ENCODE measurements at regions not wholly inside any gene's neighbourhood (a gene's known extent, or its start where the extent isn't known, plus 50 kb on each side); places are given as distances from the start of the nearest gene placed in this dataset.

DNA sequence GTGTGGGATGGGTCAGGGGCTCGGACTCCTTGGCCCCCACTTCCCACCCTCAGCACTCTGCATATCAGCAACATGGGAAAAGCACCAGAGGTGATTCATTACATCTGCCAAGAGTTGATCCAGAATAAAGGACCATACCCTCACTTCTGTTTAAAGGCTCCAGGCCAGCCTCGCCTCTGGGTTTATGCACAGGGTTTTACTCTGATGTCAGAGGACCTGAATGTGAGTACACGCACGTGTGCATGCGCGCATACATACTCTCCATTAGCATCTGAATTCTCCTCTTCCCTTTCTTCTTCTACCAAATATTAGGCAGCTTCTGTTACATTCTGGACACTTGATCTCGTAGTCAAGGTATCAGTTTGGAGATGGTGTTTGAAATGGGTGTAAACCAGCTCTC lies 114.7 kb upstream of the SPTLC3 start:
- H3K4me3 ChIP-seq (replicated peaks; ENCODE audit: low read depth, low read length): no peak overlapping the region
- DNase-seq (ENCODE audit: low read depth): no peak
- TF ChIP-seq, protein P1, sequence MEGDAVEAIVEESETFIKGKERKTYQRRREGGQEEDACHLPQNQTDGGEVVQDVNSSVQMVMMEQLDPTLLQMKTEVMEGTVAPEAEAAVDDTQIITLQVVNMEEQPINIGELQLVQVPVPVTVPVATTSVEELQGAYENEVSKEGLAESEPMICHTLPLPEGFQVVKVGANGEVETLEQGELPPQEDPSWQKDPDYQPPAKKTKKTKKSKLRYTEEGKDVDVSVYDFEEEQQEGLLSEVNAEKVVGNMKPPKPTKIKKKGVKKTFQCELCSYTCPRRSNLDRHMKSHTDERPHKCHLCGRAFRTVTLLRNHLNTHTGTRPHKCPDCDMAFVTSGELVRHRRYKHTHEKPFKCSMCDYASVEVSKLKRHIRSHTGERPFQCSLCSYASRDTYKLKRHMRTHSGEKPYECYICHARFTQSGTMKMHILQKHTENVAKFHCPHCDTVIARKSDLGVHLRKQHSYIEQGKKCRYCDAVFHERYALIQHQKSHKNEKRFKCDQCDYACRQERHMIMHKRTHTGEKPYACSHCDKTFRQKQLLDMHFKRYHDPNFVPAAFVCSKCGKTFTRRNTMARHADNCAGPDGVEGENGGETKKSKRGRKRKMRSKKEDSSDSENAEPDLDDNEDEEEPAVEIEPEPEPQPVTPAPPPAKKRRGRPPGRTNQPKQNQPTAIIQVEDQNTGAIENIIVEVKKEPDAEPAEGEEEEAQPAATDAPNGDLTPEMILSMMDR (IDR thresholded peaks at IDR 0.05; ENCODE audit: low read length, missing control alignments): no peak

DNA sequence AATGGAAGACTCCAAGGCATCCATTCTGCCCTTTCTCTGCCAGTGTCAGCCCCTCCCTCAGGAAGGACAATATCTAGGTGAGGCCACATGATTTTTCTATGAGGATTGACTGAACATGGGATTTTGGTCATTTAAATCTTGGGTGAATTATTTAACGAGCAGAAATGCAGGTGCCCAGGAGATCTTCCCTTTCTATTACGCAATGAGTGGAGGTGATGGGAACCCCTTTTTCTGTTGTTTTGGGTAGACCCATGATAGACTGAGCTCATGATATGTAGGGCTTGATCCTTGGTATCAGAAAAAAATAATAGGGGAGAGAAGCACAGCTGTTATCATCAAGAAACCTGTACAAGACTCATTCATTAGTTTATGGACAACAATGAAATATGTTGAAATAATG lies 112.6 kb upstream of the SPTLC3 start:
- TF ChIP-seq, protein P1 (IDR thresholded peaks at IDR 0.05; ENCODE audit: low read length, missing control alignments): no peak
- DNase-seq (ENCODE audit: low read depth): no peak
- H3K4me3 ChIP-seq (replicated peaks; ENCODE audit: low read depth, low read length): no peak overlapping the region

DNA sequence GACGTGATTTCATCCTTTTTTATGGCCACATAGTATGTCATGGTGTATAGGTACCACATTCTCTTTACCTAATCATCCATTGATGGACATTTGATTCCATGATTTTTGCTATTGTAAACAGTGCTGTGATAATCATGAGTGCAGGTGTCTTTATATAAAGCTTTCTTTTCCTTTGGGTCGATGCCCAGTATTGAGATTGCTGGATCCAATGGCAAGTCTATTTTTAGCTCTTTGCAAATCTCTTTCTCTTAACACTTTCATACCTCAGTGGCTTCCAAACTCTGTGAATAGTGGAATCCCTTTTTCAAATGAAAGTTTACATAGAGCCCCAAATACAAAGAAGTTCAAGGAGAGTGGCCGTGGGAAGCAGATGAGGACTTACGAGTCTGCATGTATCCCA lies 105.8 kb upstream of the SPTLC3 start:
- no peak overlapping the region for H3K4me3 ChIP-seq (replicated peaks; ENCODE audit: low read depth, low read length)
- DNase-seq (ENCODE audit: low read depth): no peak
- TF ChIP-seq, protein P1 (IDR thresholded peaks at IDR 0.05; ENCODE audit: low read length, missing control alignments): no peak

DNA sequence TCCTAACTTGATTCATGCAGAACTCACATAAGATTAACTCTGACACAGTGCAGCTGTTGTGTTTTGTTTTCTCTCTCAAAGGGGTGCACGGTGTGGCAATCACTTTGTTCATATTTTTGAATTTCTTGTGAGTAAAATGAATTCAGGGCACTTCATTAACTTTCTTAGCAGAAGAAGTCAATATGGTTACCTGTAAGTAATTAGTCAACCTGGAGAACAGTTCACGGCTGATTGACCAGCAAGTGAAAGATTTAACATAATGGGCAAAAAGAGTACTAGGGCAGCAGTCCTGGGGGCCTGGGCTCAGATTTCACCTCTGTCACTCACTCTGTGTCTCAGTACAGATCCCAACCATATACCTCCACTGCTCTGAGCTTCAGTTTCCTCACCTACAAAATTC lies 102.4 kb upstream of the SPTLC3 start:
- H3K4me3 ChIP-seq (replicated peaks; ENCODE audit: low read depth, low read length): no peak overlapping the region
- TF ChIP-seq, protein P1 (IDR thresholded peaks at IDR 0.05; ENCODE audit: low read length, missing control alignments): no peak
- no peak for DNase-seq (ENCODE audit: low read depth)

DNA sequence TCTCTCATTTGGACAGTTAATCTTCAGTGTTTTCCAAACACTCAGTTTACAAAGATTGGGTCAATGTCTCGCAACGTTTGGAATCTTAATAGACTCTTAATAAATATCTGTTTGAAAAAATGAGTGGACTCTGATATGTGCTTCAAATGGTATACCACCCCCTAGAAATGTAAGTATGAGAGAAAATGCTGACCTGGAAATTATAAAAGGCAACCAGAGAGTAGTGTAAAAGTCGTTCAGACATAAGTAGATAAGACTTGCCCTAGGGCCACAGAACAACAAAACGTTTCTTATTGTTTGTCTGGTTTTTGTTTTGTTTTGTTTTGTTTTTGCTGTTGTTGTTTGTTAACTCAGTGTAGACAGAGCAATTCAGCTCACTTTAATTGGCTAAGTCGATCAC lies 97.4 kb upstream of the SPTLC3 start:
- TF ChIP-seq, protein P1 (IDR thresholded peaks at IDR 0.05; ENCODE audit: low read length, missing control alignments): no peak
- H3K4me3 ChIP-seq (replicated peaks; ENCODE audit: low read depth, low read length): no peak overlapping the region
- no peak for DNase-seq (ENCODE audit: low read depth)

DNA sequence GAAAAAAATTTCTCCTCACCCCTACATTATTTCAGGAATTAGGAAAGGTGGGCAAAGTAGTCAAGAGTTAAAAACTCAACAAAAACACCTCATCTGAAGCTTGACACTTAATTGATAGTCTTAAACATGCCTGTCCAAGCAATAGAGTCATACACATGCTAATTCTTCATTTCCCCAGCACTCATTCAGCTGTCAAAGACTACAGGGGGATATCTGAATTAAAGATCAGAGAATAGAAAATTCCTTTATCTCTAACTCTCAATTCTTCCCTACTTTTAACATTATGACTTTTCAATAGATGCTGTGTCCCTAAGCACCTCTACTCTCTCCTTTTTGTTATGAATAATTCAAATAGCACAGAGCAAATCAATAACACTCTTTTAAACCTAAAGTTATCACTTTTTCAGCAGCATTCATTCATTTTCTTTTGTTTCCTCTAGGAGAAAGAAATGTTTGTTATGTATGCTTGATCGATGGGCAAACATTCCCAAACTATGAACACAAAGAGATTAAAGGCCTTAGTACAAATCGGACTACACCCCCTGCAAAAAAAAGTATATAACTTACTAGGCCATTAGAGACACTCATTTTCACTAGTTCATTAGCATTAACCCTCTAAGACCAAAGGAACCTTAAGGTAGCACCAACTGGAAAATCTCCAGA lies 94.9 kb upstream of the SPTLC3 start:
- TF ChIP-seq, protein P1 (IDR thresholded peaks at IDR 0.05; ENCODE audit: low read length, missing control alignments): no peak
- no peak overlapping the region for H3K4me3 ChIP-seq (replicated peaks; ENCODE audit: low read depth, low read length)
- DNase-seq (ENCODE audit: low read depth): no peak

DNA sequence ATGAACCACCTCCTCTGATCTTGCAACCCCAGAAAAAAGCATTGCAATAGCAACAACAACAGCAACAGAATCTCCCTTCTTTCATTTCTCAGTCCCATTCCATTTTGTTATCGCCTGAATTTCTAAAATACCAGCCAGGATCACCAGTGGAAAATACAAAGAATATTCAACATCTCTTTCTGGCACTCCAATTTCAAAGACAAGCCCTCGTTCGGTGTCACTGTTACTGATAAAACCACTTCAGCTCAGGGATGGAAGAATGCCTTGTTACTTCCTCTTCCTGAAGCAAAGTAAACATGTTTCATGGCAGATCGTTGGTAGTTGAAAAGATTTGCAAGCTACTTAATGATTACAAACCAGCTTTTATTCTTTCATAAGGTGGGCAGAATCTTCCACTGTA lies 94.0 kb upstream of the SPTLC3 start:
- DNase-seq (ENCODE audit: low read depth): no peak
- TF ChIP-seq, protein P1 (IDR thresholded peaks at IDR 0.05; ENCODE audit: low read length, missing control alignments): no peak

More for the DNA sequence above, 94.0 kb upstream of the SPTLC3 start:
- H3K4me3 ChIP-seq (replicated peaks; ENCODE audit: low read depth, low read length): no peak overlapping the region

Data from fibroblast of pulmonary artery (primary cell).